Hepatocyte (in vitro differentiated cells): ENCODE measurements at regions not wholly inside any gene's neighbourhood (a gene's known extent, or its start where the extent isn't known, plus 50 kb on each side); places are given as distances from the start of the nearest gene placed in this dataset.

Source experiments
- EZH2 ChIP-seq: fragments of 200-600 bp; sonication (generic); IDR thresholded peaks from 2 replicates; pipeline ENCODE4 v1.6.1; 2016; ENCODE audit warnings: antibody characterized with exemption, mild to moderate bottlenecking, borderline replicate concordance
- TF ChIP-seq, protein P1 (sequence below): fragments of 200-600 bp; sonication (generic); IDR thresholded peaks from 2 replicates; pipeline ENCODE4 v1.5.1; 2016; ENCODE audit warnings: antibody characterized with exemption, mild to moderate bottlenecking; ENCODE audit not compliant: poor library complexity

DNA sequence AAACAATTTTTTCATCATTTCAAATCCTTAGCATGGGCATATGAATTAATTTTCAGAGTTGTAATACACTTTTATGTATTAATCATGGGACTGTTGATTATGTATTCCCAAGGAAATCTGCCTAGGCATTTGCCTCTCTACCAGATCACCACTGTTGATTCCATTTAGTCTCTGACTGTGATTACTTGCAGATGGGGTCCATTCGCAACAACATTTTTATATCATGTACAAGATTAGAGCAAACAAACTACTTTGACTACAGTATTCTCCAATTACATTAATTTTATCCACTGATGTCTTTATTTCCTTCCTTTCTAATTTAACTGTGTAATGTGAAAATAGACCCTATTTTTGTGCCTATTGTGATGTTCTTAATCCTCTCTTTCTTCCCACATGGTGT, 831.4 kb upstream of the SLC35B3 start:
- TF ChIP-seq, protein P1, sequence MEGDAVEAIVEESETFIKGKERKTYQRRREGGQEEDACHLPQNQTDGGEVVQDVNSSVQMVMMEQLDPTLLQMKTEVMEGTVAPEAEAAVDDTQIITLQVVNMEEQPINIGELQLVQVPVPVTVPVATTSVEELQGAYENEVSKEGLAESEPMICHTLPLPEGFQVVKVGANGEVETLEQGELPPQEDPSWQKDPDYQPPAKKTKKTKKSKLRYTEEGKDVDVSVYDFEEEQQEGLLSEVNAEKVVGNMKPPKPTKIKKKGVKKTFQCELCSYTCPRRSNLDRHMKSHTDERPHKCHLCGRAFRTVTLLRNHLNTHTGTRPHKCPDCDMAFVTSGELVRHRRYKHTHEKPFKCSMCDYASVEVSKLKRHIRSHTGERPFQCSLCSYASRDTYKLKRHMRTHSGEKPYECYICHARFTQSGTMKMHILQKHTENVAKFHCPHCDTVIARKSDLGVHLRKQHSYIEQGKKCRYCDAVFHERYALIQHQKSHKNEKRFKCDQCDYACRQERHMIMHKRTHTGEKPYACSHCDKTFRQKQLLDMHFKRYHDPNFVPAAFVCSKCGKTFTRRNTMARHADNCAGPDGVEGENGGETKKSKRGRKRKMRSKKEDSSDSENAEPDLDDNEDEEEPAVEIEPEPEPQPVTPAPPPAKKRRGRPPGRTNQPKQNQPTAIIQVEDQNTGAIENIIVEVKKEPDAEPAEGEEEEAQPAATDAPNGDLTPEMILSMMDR, result no peak
- TF ChIP-seq EZH2, result no peak
